GM12878 (cell line): ENCODE measurements at regions not wholly inside any gene's neighbourhood (a gene's known extent, or its start where the extent isn't known, plus 50 kb on each side); places are given as distances from the start of the nearest gene placed in this dataset.

Source experiments
- ATAC-seq: fragments of 200-7000 bp; cut with Tn5 transposase; 3 replicates; pipeline ENCODE4 v1.9.1; 2020; ENCODE audit warnings: mild to moderate bottlenecking, moderate library complexity
- BruUV-seq: library from RNA; stranded (reverse); fragments of 400-500 nt; replicated peaks from 2 replicates; lab custom pipeline; 2021; lab: Mats Ljungman, UMichigan
- CTCF ChIA-PET: fragments of 300-600 bp; sonication (Branson Sonifier 250); formaldehyde crosslinking; extraction: SDS; loops from one replicate; lab custom pipeline; 2021; ENCODE audit warnings: inconsistent platforms; lab: Yijun Ruan, JAX
- POLR2A ChIA-PET: fragments of 350-600 bp; formaldehyde crosslinking; extraction: SDS; loops from one replicate; lab custom pipeline; 2021; ENCODE audit warnings: inconsistent platforms; lab: Charles Lee
- RAD21 ChIA-PET: fragments of 300-600 bp; sonication (Branson Sonifier 250); formaldehyde crosslinking; loops from one replicate; lab custom pipeline; 2023; ENCODE audit warnings: antibody characterized with exemption; ENCODE audit not compliant: unreplicated experiment; lab: Charles Lee
- SMC1A ChIA-PET: fragments of 300-600 bp; sonication (Branson Sonifier 250); formaldehyde crosslinking; loops from one replicate; lab custom pipeline; 2023; ENCODE audit not compliant: unreplicated experiment, uncharacterized antibody; lab: Charles Lee
- DNase-seq: peaks from one replicate; pipeline ENCODE4 v3.0.0-alpha.2; 2011; ENCODE audit warnings: low read depth, low spot score
- FAIRE-seq: peaks from 3 replicates; lab custom pipeline; 2011; peaks lifted over from hg19 to GRCh38; lab: Jason Lieb, UNC
- H2AFZ ChIP-seq: 2 replicates; pipeline ENCODE4 v1.6.0; 2011; ENCODE audit warnings: low read depth, low read length, control low read depth; ENCODE audit not compliant: control insufficient read depth
- H3K27ac ChIP-seq: 2 replicates; pipeline ENCODE4 v1.5.1; 2011; ENCODE audit warnings: control low read depth; ENCODE audit not compliant: control insufficient read depth, insufficient read depth
- H3K27me3 ChIP-seq, 2 experiments: replicated peaks in 1 of 2; 2 replicates each; pipeline versions ENCODE4 v1.6.0 to v1.6.1; 2011; ENCODE audit warnings: low read length in 1 of 2; ENCODE audit not compliant: control insufficient read depth in 2 of 2, insufficient read depth in 2 of 2
- H3K36me3 ChIP-seq, 2 experiments: 2 replicates each; pipeline ENCODE4 v1.5.1; 2011; ENCODE audit warnings: low read length in 1 of 2; ENCODE audit not compliant: control insufficient read depth in 2 of 2, insufficient read depth in 2 of 2
- H3K4me1 ChIP-seq: 2 replicates; pipeline ENCODE4 v1.6.1; 2011; ENCODE audit warnings: mild to moderate bottlenecking, low read length, moderate library complexity, mixed read lengths; ENCODE audit not compliant: control insufficient read depth, insufficient read depth
- H3K4me2 ChIP-seq: 2 replicates; pipeline ENCODE4 v1.6.0; 2011; ENCODE audit warnings: control low read depth; ENCODE audit not compliant: control insufficient read depth, insufficient read depth
- H3K4me3 ChIP-seq: fragments of 200-600 bp; sonication (generic); 2 replicates; pipeline ENCODE4 v1.5.1; 2016
- H3K79me2 ChIP-seq: 2 replicates; pipeline ENCODE4 v1.6.0; 2011; ENCODE audit warnings: low read length; ENCODE audit not compliant: control insufficient read depth, insufficient read depth
- H3K9ac ChIP-seq: 2 replicates; pipeline ENCODE4 v1.8.0; 2011; ENCODE audit warnings: low read length, control low read depth, mixed read lengths; ENCODE audit not compliant: control insufficient read depth, insufficient read depth
- H3K9me3 ChIP-seq: replicated peaks from 3 replicates; pipeline ENCODE4 v1.5.1; 2011; ENCODE audit warnings: mild to moderate bottlenecking, low read length; ENCODE audit not compliant: control insufficient read depth, insufficient read depth
- H4K20me1 ChIP-seq: 2 replicates; pipeline ENCODE4 v1.6.0; 2011; ENCODE audit not compliant: control insufficient read depth, insufficient read depth
- FOXM1 ChIP-seq: IDR thresholded peaks from 2 replicates; pipeline ENCODE4 v1.6.1; 2012; ENCODE audit warnings: low read depth, mild to moderate bottlenecking, inconsistent platforms, low read length, moderate library complexity
- POLR2A ChIP-seq: IDR thresholded peaks from 2 replicates; pipeline ENCODE4 v1.6.1; 2011; ENCODE audit warnings: low read depth, mild to moderate bottlenecking, low read length
- RBBP5 ChIP-seq: fragments of 200-600 bp; sonication (generic); conservative IDR thresholded peaks from 2 replicates; pipeline ENCODE4 v1.6.1; 2016
- TCF12 ChIP-seq: IDR thresholded peaks from 2 replicates; pipeline ENCODE4 v1.6.1; 2011; ENCODE audit warnings: low read depth, mild to moderate bottlenecking, low read length
- ZNF24 ChIP-seq: fragments of 450-650 bp; IDR thresholded peaks from 2 replicates; pipeline ENCODE4 v1.6.1; 2017; ENCODE audit warnings: antibody characterized with exemption, mild to moderate bottlenecking
- WGBS: methylation state at CpG from one replicate; pipeline ENCODE4 v1.1.6; 2016; ENCODE audit warnings: low lambda C conversion rate; ENCODE audit not compliant: insufficient replicate concordance, insufficient coverage; ENCODE audit errors: missing lambda C conversion rate; 5-methylcytosine and 5-hydroxymethylcytosine counted together
- in situ Hi-C: fragments of 300-500 bp; cut with MboI; formaldehyde crosslinking; loops from 9 replicates; pipeline ENCODE4 v1.14.3; 2018; ENCODE audit warnings: mixed read lengths
- intact Hi-C: fragments of 100-400 bp; cut with micrococcal nuclease; formaldehyde crosslinking; loops from one replicate; pipeline ENCODE4 v1.14.2; 2022; ENCODE audit not compliant: unreplicated experiment
- TF ChIP-seq, protein P1 (sequence below): IDR thresholded peaks from 2 replicates; pipeline ENCODE4 v1.6.1; 2012; ENCODE audit warnings: low read depth, low read length, improper control_type of control experiment

GRCh38 chr2:238729261-238729935 lies 118.5 kb upstream of the TWIST2 start (continued):
- TF ChIP-seq TCF12: no peak
- TF ChIP-seq, all 136 proteins: peak for 0

GRCh38 chr2:238730001-238730669 lies 117.8 kb upstream of the TWIST2 start:
- no peaks in the 10 kb centered on the region for H3K4me1 ChIP-seq
- H3K79me2 ChIP-seq: no peaks in the 10 kb centered on the region
- no peaks in the 10 kb centered on the region for H4K20me1 ChIP-seq
- SMC1A ChIA-PET: no interaction called here
- POLR2A ChIA-PET: no interaction called here
- no peaks in the 10 kb centered on the region for H3K36me3 ChIP-seq
- H2AFZ ChIP-seq: no peak overlapping the region
- RAD21 ChIA-PET: no interaction called here
- in situ Hi-C loops: no loop called here
- BruUV-seq: no TSS peak
- no peak overlapping the region for H3K9ac ChIP-seq
- no peaks in the 10 kb centered on the region for H3K27me3 ChIP-seq
- CTCF ChIA-PET: no interaction called here
- FAIRE-seq (no peak), DNase-seq (no peak)
- 49% methylated on average over 15 of the region's 17 CpGs for WGBS
- TF ChIP-seq RBBP5 (no peak), POLR2A (no peak), FOXM1 (no peak), ZNF24 (no peak)
- TF ChIP-seq, protein P1, sequence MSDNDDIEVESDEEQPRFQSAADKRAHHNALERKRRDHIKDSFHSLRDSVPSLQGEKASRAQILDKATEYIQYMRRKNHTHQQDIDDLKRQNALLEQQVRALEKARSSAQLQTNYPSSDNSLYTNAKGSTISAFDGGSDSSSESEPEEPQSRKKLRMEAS: no peak
- TF ChIP-seq, all 136 proteins: peak for 0
- no peaks in the 10 kb centered on the region for H3K9me3 ChIP-seq
- H3K4me3 ChIP-seq: no peak overlapping the region
- ATAC-seq: no peak
- no peak overlapping the region for H3K4me2 ChIP-seq
- no peak overlapping the region for H3K27ac ChIP-seq
- intact Hi-C loops: no loop called here
